ENCODE measurements at regions not wholly inside any gene's neighbourhood (a gene's known extent, or its start where the extent isn't known, plus 50 kb on each side); places are given as distances from the start of the nearest gene placed in this dataset.

- no peak overlapping the region for H3K4me3 ChIP-seq (ENCODE audit: low read length)
- no peaks in the 10 kb centered on the region for H3K27me3 ChIP-seq (ENCODE audit: insufficient read depth, low read depth, low read length)
- no peak for TF ChIP-seq RAD21 (conservative IDR thresholded peaks at IDR 0.05)
- no peak for TF ChIP-seq REST (IDR thresholded peaks at IDR 0.05; ENCODE audit: borderline replicate concordance)
- no peak for TF ChIP-seq TAF1 (IDR thresholded peaks at IDR 0.05; ENCODE audit: low read depth)
- TF ChIP-seq MXI1 (conservative IDR thresholded peaks at IDR 0.05; ENCODE audit: poor library complexity, severe bottlenecking): no peak
These were observed 137.0 kb upstream of the RBBP8 start for GRCh38 chr18:22796113-22796512.

GRCh38 chr18:22800551-22800951, 132.6 kb upstream of the RBBP8 start:
- no peak overlapping the region for H3K9ac ChIP-seq (ENCODE audit: low read length)
- no peak overlapping the region for H3K27ac ChIP-seq (ENCODE audit: low read length)
- no peaks in the 10 kb centered on the region for H3K79me2 ChIP-seq (replicated peaks; ENCODE audit: insufficient read depth, low read length)
- H3F3A ChIP-seq (ENCODE audit: insufficient read depth, low read length, poor library complexity, severe bottlenecking): no peaks in the 10 kb centered on the region
- no peaks in the 10 kb centered on the region for H3K27me3 ChIP-seq (ENCODE audit: insufficient read depth, low read depth, low read length)
- no peak overlapping the region for H2AFZ ChIP-seq (ENCODE audit: low read depth, low read length)
- no peaks in the 10 kb centered on the region for H3K36me3 ChIP-seq (ENCODE audit: insufficient read depth, low read length)
- no peaks in the 10 kb centered on the region for H3K9me3 ChIP-seq (ENCODE audit: low read length)
- no peaks in the 10 kb centered on the region for H4K20me1 ChIP-seq (ENCODE audit: insufficient read depth)
- no peaks in the 10 kb centered on the region for H3K9me2 ChIP-seq (ENCODE audit: insufficient read depth, low read length)
- TF ChIP-seq REST (IDR thresholded peaks at IDR 0.05; ENCODE audit: borderline replicate concordance): no peak
- no peak for TF ChIP-seq SMC3 (conservative IDR thresholded peaks at IDR 0.05; ENCODE audit: poor library complexity)
- TF ChIP-seq RAD21 (conservative IDR thresholded peaks at IDR 0.05): no peak
- no peak for TF ChIP-seq POLR2AphosphoS5 (IDR thresholded peaks at IDR 0.05)
- no peak for TF ChIP-seq EP300 (conservative IDR thresholded peaks at IDR 0.05; ENCODE audit: poor library complexity, severe bottlenecking)
- TF ChIP-seq EZH2 (IDR thresholded peaks at IDR 0.05; ENCODE audit: borderline replicate concordance, insufficient read depth, low read length, poor library complexity, severe bottlenecking): no peak
- no peak for TF ChIP-seq MXI1 (conservative IDR thresholded peaks at IDR 0.05; ENCODE audit: poor library complexity, severe bottlenecking)
- no peak for TF ChIP-seq TAF1 (IDR thresholded peaks at IDR 0.05; ENCODE audit: low read depth)
- TF ChIP-seq, protein P1, sequence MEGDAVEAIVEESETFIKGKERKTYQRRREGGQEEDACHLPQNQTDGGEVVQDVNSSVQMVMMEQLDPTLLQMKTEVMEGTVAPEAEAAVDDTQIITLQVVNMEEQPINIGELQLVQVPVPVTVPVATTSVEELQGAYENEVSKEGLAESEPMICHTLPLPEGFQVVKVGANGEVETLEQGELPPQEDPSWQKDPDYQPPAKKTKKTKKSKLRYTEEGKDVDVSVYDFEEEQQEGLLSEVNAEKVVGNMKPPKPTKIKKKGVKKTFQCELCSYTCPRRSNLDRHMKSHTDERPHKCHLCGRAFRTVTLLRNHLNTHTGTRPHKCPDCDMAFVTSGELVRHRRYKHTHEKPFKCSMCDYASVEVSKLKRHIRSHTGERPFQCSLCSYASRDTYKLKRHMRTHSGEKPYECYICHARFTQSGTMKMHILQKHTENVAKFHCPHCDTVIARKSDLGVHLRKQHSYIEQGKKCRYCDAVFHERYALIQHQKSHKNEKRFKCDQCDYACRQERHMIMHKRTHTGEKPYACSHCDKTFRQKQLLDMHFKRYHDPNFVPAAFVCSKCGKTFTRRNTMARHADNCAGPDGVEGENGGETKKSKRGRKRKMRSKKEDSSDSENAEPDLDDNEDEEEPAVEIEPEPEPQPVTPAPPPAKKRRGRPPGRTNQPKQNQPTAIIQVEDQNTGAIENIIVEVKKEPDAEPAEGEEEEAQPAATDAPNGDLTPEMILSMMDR (IDR thresholded peaks at IDR 0.05; ENCODE audit: poor library complexity, severe bottlenecking): no peak
- no peak overlapping the region for H3K4me2 ChIP-seq (ENCODE audit: low read length)
- no peak overlapping the region for H3K4me3 ChIP-seq (ENCODE audit: low read length)

More at GRCh38 chr18:22796113-22796512, 137.0 kb upstream of the RBBP8 start:
- no peaks in the 10 kb centered on the region for H3K9me2 ChIP-seq (ENCODE audit: insufficient read depth, low read length)
- H3K9me3 ChIP-seq (ENCODE audit: low read length): no peaks in the 10 kb centered on the region
- no peaks in the 10 kb centered on the region for H3K79me2 ChIP-seq (replicated peaks; ENCODE audit: insufficient read depth, low read length)
- H3K36me3 ChIP-seq (ENCODE audit: insufficient read depth, low read length): no peaks in the 10 kb centered on the region
- H3K4me2 ChIP-seq (ENCODE audit: low read length): no peak overlapping the region
- no peak overlapping the region for H2AFZ ChIP-seq (ENCODE audit: low read depth, low read length)
- no peaks in the 10 kb centered on the region for H3F3A ChIP-seq (ENCODE audit: insufficient read depth, low read length, poor library complexity, severe bottlenecking)
- no peak overlapping the region for H3K27ac ChIP-seq (ENCODE audit: low read length)
- no peak overlapping the region for H3K9ac ChIP-seq (ENCODE audit: low read length)
- no peaks in the 10 kb centered on the region for H4K20me1 ChIP-seq (ENCODE audit: insufficient read depth)

All from neural cell (in vitro differentiated cells).